WTC11 (cell line): ENCODE measurements at regions not wholly inside any gene's neighbourhood (a gene's known extent, or its start where the extent isn't known, plus 50 kb on each side); places are given as distances from the start of the nearest gene placed in this dataset.

Source experiments
- ATAC-seq: fragments of 200-7000 bp; cut with Tn5 transposase; 2 replicates; pipeline ENCODE4 v1.10.0; 2021; ENCODE audit warnings: mild to moderate bottlenecking, moderate library complexity
- CTCF ChIA-PET: fragments of 300-600 bp; sonication (Branson Sonifier 250); formaldehyde crosslinking; loops from one replicate; lab custom pipeline; 2021; ENCODE audit warnings: antibody characterized with exemption; lab: Charles Lee
- POLR2A ChIA-PET: fragments of 350-600 bp; sonication (Branson Sonifier 250); formaldehyde crosslinking; loops from one replicate; lab custom pipeline; 2021; ENCODE audit warnings: antibody characterized with exemption; lab: Charles Lee
- DNase-seq: peaks from one replicate; pipeline ENCODE4 v3.0.0; 2021; ENCODE audit warnings: low spot score
- H3K27ac Mint-ChIP-seq: 2 replicates; pipeline ENCODE4 v1.8.0; 2021; ENCODE audit warnings: mixed read lengths
- H3K27me3 Mint-ChIP-seq: 2 replicates; pipeline ENCODE4 v1.8.0; 2021; ENCODE audit warnings: low read depth, mild to moderate bottlenecking, moderate library complexity, mixed read lengths
- H3K36me3 Mint-ChIP-seq: 2 replicates; pipeline ENCODE4 v1.8.0; 2021; ENCODE audit warnings: mixed read lengths
- H3K4me1 Mint-ChIP-seq: 2 replicates; pipeline ENCODE4 v1.8.0; 2022; ENCODE audit warnings: mixed read lengths
- H3K4me3 Mint-ChIP-seq: 2 replicates; pipeline ENCODE4 v1.8.0; 2021; ENCODE audit warnings: mild to moderate bottlenecking, moderate library complexity, mixed read lengths
- H3K9me3 Mint-ChIP-seq: 2 replicates; pipeline ENCODE4 v1.8.0; 2021; ENCODE audit warnings: mixed read lengths
- CBFB ChIP-seq: sonication (generic); formaldehyde crosslinking; IDR thresholded peaks from 2 replicates; pipeline ENCODE4 v1.8.1; 2022; ENCODE audit warnings: mild to moderate bottlenecking, low read depth, missing genetic modification reagents
- CREB1 ChIP-seq: sonication (generic); formaldehyde crosslinking; IDR thresholded peaks from 2 replicates; pipeline ENCODE4 v1.8.0; 2023; ENCODE audit warnings: mild to moderate bottlenecking, missing genetic modification reagents
- ELF4 ChIP-seq: sonication (generic); formaldehyde crosslinking; IDR thresholded peaks from 2 replicates; pipeline ENCODE4 v1.8.1; 2022; ENCODE audit warnings: low read depth, mild to moderate bottlenecking, moderate library complexity, missing genetic modification reagents
- JUN ChIP-seq: sonication (generic); formaldehyde crosslinking; IDR thresholded peaks from 2 replicates; pipeline ENCODE4 v1.8.0; 2023; ENCODE audit warnings: mild to moderate bottlenecking, missing genetic modification reagents
- MXD4 ChIP-seq: fragments of 250-450 bp; sonication (Bioruptor Pico); IDR thresholded peaks from 2 replicates; pipeline ENCODE4 v1.8.0; 2021; ENCODE audit warnings: mild to moderate bottlenecking, moderate library complexity, borderline replicate concordance
- NFE2L1 ChIP-seq: sonication (generic); formaldehyde crosslinking; IDR thresholded peaks from 2 replicates; pipeline ENCODE4 v1.8.1; 2023; ENCODE audit warnings: missing genetic modification reagents
- RORB ChIP-seq: fragments of 250-450 bp; sonication (Bioruptor Pico); IDR thresholded peaks from 2 replicates; pipeline ENCODE4 v1.9.0; 2021; ENCODE audit warnings: mild to moderate bottlenecking
- SP1 ChIP-seq: sonication (generic); formaldehyde crosslinking; conservative IDR thresholded peaks from 2 replicates; pipeline ENCODE4 v1.8.1; 2022; ENCODE audit warnings: missing genetic modification reagents
- TCF7 ChIP-seq: sonication (generic); formaldehyde crosslinking; IDR thresholded peaks from 2 replicates; pipeline ENCODE4 v1.8.0; 2022; ENCODE audit warnings: mild to moderate bottlenecking, low read depth, missing genetic modification reagents, moderate library complexity
- TEAD1 ChIP-seq: sonication (generic); formaldehyde crosslinking; IDR thresholded peaks from 2 replicates; pipeline ENCODE4 v1.8.0; 2022; ENCODE audit warnings: mild to moderate bottlenecking, missing genetic modification reagents
- ZNF138 ChIP-seq: sonication (generic); formaldehyde crosslinking; conservative IDR thresholded peaks from 2 replicates; pipeline ENCODE4 v1.8.1; 2022; ENCODE audit warnings: mild to moderate bottlenecking, moderate library complexity, missing genetic modification reagents
- TF ChIP-seq, protein P1 (sequence below): sonication (generic); formaldehyde crosslinking; IDR thresholded peaks from 2 replicates; pipeline ENCODE4 v1.8.1; 2022; ENCODE audit warnings: missing genetic modification reagents, borderline replicate concordance
- TF ChIP-seq, protein P2 (sequence below): sonication (generic); formaldehyde crosslinking; IDR thresholded peaks from 2 replicates; pipeline ENCODE4 v1.8.1; 2022; ENCODE audit warnings: mild to moderate bottlenecking, moderate library complexity, missing genetic modification reagents
- TF ChIP-seq, protein P3 (sequence below): sonication (generic); formaldehyde crosslinking; conservative IDR thresholded peaks from 2 replicates; pipeline ENCODE4 v1.8.1; 2023; ENCODE audit warnings: mild to moderate bottlenecking, low read depth, missing genetic modification reagents, moderate library complexity
- TF ChIP-seq, protein P4 (sequence below): sonication (generic); formaldehyde crosslinking; IDR thresholded peaks from 2 replicates; pipeline ENCODE4 v1.8.0; 2022; ENCODE audit warnings: mild to moderate bottlenecking, missing genetic modification reagents
- TF ChIP-seq, protein P5 (sequence below): sonication (generic); formaldehyde crosslinking; IDR thresholded peaks from 2 replicates; pipeline ENCODE4 v1.8.1; 2023; ENCODE audit warnings: mild to moderate bottlenecking, moderate library complexity, missing genetic modification reagents
- TF ChIP-seq, protein P6 (sequence below): sonication (generic); formaldehyde crosslinking; IDR thresholded peaks from 2 replicates; pipeline ENCODE4 v1.8.1; 2022; ENCODE audit warnings: low read depth, missing genetic modification reagents, borderline replicate concordance

DNA sequence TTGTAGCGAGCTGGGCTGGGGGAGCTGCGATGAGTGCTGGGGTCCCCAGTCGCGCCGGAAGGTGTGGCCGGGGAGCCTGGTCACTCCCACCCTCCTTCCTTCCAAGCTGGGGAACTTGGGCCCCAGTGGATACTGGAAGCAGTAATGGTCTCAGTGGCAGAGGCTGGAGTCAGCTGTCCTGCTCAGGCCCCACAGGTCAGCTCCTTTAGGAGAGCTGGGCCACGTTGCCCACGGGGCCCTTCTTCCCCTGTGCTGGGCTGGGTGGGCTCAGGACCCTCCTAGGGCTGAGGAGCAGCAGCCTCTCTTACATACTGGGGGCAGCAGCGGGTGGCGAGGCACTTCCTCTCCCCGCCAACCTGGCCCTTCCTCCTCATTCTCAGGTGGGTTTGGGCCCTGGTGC, 200.6 kb upstream of the MKI67 start:
- peaks cover 13% of the 10 kb centered on the region for H3K36me3 Mint-ChIP-seq
- no peaks in the 10 kb centered on the region for H3K27me3 Mint-ChIP-seq
- POLR2A ChIA-PET = no interaction called here
- CTCF ChIA-PET = no interaction called here
- H3K4me3 Mint-ChIP-seq = no peak overlapping the region
- no peak for TF ChIP-seq JUN (CRISPR knock-in tag)
- TF ChIP-seq, protein P1, sequence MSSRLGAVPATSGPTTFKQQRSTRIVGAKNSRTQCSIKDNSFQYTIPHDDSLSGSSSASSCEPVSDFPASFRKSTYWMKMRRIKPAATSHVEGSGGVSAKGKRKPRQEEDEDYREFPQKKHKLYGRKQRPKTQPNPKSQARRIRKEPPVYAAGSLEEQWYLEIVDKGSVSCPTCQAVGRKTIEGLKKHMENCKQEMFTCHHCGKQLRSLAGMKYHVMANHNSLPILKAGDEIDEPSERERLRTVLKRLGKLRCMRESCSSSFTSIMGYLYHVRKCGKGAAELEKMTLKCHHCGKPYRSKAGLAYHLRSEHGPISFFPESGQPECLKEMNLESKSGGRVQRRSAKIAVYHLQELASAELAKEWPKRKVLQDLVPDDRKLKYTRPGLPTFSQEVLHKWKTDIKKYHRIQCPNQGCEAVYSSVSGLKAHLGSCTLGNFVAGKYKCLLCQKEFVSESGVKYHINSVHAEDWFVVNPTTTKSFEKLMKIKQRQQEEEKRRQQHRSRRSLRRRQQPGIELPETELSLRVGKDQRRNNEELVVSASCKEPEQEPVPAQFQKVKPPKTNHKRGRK (CRISPR knock-in tag) = no peak
- no peak for TF ChIP-seq NFE2L1 (CRISPR knock-in tag)
- TF ChIP-seq, protein P2, sequence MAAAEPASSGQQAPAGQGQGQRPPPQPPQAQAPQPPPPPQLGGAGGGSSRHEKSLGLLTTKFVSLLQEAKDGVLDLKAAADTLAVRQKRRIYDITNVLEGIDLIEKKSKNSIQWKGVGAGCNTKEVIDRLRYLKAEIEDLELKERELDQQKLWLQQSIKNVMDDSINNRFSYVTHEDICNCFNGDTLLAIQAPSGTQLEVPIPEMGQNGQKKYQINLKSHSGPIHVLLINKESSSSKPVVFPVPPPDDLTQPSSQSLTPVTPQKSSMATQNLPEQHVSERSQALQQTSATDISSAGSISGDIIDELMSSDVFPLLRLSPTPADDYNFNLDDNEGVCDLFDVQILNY (CRISPR knock-in tag) = no peak
- TF ChIP-seq, protein P3, sequence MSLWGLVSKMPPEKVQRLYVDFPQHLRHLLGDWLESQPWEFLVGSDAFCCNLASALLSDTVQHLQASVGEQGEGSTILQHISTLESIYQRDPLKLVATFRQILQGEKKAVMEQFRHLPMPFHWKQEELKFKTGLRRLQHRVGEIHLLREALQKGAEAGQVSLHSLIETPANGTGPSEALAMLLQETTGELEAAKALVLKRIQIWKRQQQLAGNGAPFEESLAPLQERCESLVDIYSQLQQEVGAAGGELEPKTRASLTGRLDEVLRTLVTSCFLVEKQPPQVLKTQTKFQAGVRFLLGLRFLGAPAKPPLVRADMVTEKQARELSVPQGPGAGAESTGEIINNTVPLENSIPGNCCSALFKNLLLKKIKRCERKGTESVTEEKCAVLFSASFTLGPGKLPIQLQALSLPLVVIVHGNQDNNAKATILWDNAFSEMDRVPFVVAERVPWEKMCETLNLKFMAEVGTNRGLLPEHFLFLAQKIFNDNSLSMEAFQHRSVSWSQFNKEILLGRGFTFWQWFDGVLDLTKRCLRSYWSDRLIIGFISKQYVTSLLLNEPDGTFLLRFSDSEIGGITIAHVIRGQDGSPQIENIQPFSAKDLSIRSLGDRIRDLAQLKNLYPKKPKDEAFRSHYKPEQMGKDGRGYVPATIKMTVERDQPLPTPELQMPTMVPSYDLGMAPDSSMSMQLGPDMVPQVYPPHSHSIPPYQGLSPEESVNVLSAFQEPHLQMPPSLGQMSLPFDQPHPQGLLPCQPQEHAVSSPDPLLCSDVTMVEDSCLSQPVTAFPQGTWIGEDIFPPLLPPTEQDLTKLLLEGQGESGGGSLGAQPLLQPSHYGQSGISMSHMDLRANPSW = no peak
- no peak for TF ChIP-seq ELF4 (CRISPR knock-in tag)
- TF ChIP-seq, protein P4, sequence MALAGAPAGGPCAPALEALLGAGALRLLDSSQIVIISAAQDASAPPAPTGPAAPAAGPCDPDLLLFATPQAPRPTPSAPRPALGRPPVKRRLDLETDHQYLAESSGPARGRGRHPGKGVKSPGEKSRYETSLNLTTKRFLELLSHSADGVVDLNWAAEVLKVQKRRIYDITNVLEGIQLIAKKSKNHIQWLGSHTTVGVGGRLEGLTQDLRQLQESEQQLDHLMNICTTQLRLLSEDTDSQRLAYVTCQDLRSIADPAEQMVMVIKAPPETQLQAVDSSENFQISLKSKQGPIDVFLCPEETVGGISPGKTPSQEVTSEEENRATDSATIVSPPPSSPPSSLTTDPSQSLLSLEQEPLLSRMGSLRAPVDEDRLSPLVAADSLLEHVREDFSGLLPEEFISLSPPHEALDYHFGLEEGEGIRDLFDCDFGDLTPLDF (CRISPR knock-in tag) = no peak
- TF ChIP-seq RORB (CRISPR knock-in tag) = no peak
- no peak for TF ChIP-seq CREB1 (CRISPR knock-in tag)
- TF ChIP-seq MXD4 (CRISPR knock-in tag) = no peak
- TF ChIP-seq, protein P5, sequence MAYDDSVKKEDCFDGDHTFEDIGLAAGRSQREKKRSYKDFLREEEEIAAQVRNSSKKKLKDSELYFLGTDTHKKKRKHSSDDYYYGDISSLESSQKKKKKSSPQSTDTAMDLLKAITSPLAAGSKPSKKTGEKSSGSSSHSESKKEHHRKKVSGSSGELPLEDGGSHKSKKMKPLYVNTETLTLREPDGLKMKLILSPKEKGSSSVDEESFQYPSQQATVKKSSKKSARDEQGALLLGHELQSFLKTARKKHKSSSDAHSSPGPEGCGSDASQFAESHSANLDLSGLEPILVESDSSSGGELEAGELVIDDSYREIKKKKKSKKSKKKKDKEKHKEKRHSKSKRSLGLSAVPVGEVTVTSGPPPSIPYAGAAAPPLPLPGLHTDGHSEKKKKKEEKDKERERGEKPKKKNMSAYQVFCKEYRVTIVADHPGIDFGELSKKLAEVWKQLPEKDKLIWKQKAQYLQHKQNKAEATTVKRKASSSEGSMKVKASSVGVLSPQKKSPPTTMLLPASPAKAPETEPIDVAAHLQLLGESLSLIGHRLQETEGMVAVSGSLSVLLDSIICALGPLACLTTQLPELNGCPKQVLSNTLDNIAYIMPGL (CRISPR knock-in tag) = no peak
- no peak for TF ChIP-seq SP1 (CRISPR knock-in tag)
- TF ChIP-seq CBFB (CRISPR knock-in tag) = no peak
- no peak for TF ChIP-seq ZNF138 (CRISPR knock-in tag)
- no peak for TF ChIP-seq TEAD1 (CRISPR knock-in tag)
- TF ChIP-seq, protein P6, sequence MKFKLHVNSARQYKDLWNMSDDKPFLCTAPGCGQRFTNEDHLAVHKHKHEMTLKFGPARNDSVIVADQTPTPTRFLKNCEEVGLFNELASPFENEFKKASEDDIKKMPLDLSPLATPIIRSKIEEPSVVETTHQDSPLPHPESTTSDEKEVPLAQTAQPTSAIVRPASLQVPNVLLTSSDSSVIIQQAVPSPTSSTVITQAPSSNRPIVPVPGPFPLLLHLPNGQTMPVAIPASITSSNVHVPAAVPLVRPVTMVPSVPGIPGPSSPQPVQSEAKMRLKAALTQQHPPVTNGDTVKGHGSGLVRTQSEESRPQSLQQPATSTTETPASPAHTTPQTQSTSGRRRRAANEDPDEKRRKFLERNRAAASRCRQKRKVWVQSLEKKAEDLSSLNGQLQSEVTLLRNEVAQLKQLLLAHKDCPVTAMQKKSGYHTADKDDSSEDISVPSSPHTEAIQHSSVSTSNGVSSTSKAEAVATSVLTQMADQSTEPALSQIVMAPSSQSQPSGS = no peak
- peaks cover 13% of the 10 kb centered on the region for H3K4me1 Mint-ChIP-seq
- DNase-seq = no peak
- ATAC-seq = no peak
- H3K9me3 Mint-ChIP-seq = peaks cover 16% of the 10 kb centered on the region
- H3K27ac Mint-ChIP-seq = no peak overlapping the region

DNA sequence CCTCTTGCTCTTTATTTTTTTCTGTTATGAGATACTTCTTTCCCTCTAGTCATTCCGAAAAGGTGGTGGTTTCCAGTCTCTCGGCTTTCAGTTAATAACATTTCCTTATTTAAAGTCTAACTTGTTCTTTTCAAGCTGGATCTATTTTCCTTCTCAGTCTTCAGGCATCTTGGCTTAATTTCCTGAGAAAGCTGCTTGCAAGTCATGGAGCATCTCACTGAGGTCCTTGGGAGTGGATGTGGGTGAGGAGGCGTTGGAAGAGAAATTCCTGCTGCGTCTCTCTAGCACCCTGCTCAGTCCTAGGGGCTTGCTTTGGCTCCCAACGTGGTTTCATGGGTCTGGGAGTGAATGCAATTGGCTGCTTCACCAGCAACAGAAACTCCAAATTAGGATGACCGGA, 210.2 kb upstream of the MKI67 start:
- Mint-ChIP-seq H3K36me3 (no peaks in the 10 kb centered on the region), H3K4me1 (no peaks in the 10 kb centered on the region), H3K27ac (no peak overlapping the region)
- CTCF ChIA-PET = no interaction called here
- POLR2A ChIA-PET = no interaction called here
- no peak for TF ChIP-seq TCF7 (CRISPR knock-in tag)
- TF ChIP-seq, all 79 proteins: peak for 0
- DNase-seq (no peak), ATAC-seq (no peak)
- H3K4me3 Mint-ChIP-seq = no peak overlapping the region
- H3K9me3 Mint-ChIP-seq = peaks cover 8% of the 10 kb centered on the region
- no peaks in the 10 kb centered on the region; the same call in 1 of the 2 replicates for H3K27me3 Mint-ChIP-seq
